ENCODE measurements at regions not wholly inside any gene's neighbourhood (a gene's known extent, or its start where the extent isn't known, plus 50 kb on each side); places are given as distances from the start of the nearest gene placed in this dataset.
"Not testable (repeated sequence)": the region's sequence is repeated elsewhere in the genome, so short reads cannot be mapped to it uniquely, and the experiment has no call there.

- no peak overlapping the region for H3K4me3 ChIP-seq
- no peaks in the 10 kb centered on the region for H3K4me1 ChIP-seq
- in situ Hi-C loops (cut with MboI; ENCODE audit: low pct_ligation_motif_present in 1 of 4, low pct_unique_long_range_greater_than_20kb in 1 of 4, low sequenced_read_pairs in 3 of 4) = no loop called here
- intact Hi-C loops (cut with DNase I; ENCODE audit: low total_unique reads) = no loop called here
- H3K27ac ChIP-seq = no peak overlapping the region
- no peaks in the 10 kb centered on the region for H3K36me3 ChIP-seq
- no peak for DNase-seq
- no peaks in the 10 kb centered on the region for H3K9me3 ChIP-seq
- peaks cover 10% of the 10 kb centered on the region for H3K27me3 ChIP-seq
- TF ChIP-seq POLR2AphosphoS5 (IDR thresholded peaks at IDR 0.05) (no peak), POLR2A (IDR thresholded peaks at IDR 0.05) (no peak), EP300 (IDR thresholded peaks at IDR 0.05; ENCODE audit: low read depth) (no peak)
- TF ChIP-seq, protein P1, sequence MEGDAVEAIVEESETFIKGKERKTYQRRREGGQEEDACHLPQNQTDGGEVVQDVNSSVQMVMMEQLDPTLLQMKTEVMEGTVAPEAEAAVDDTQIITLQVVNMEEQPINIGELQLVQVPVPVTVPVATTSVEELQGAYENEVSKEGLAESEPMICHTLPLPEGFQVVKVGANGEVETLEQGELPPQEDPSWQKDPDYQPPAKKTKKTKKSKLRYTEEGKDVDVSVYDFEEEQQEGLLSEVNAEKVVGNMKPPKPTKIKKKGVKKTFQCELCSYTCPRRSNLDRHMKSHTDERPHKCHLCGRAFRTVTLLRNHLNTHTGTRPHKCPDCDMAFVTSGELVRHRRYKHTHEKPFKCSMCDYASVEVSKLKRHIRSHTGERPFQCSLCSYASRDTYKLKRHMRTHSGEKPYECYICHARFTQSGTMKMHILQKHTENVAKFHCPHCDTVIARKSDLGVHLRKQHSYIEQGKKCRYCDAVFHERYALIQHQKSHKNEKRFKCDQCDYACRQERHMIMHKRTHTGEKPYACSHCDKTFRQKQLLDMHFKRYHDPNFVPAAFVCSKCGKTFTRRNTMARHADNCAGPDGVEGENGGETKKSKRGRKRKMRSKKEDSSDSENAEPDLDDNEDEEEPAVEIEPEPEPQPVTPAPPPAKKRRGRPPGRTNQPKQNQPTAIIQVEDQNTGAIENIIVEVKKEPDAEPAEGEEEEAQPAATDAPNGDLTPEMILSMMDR (IDR thresholded peaks at IDR 0.05) = no peak
- 45 to 60% methylated on average over 2 of the region's 2 CpGs for WGBS, 2 donors (ENCODE audit: low coverage in 1 of 2)
Measured at GRCh38 chr13:26861941-26862340, 101.4 kb upstream of the GPR12 start.

- Histone ChIP-seq H3K4me3 (no peak overlapping the region), H3K36me3 (no peaks in the 10 kb centered on the region), H3K27ac (no peak overlapping the region), H3K27me3 (peaks cover 18% of the 10 kb centered on the region), H3K4me1 (no peaks in the 10 kb centered on the region), H3K9me3 (no peaks in the 10 kb centered on the region)
- TF ChIP-seq POLR2A (IDR thresholded peaks at IDR 0.05) = no peak
- TF ChIP-seq POLR2AphosphoS5 (IDR thresholded peaks at IDR 0.05) = no peak
- TF ChIP-seq EP300 (IDR thresholded peaks at IDR 0.05; ENCODE audit: low read depth) = no peak
- TF ChIP-seq, protein P1 (IDR thresholded peaks at IDR 0.05) = no peak
- in situ Hi-C loops (cut with MboI; ENCODE audit: low pct_ligation_motif_present in 1 of 4, low pct_unique_long_range_greater_than_20kb in 1 of 4, low sequenced_read_pairs in 3 of 4) = no loop called here
- DNase-seq = no peak
- intact Hi-C loops (cut with DNase I; ENCODE audit: low total_unique reads) = no loop called here
- 58 to 74% methylated on average over 5 of the region's 5 CpGs for WGBS, 2 donors (ENCODE audit: low coverage in 1 of 2)
Measured at GRCh38 chr13:26855921-26856320, 95.3 kb upstream of the GPR12 start.

GRCh38 chr13:26855071-26855470 lies 94.5 kb upstream of the GPR12 start:
- TF ChIP-seq, protein P1 (IDR thresholded peaks at IDR 0.05) = no peak
- TF ChIP-seq POLR2AphosphoS5 (IDR thresholded peaks at IDR 0.05) = no peak
- TF ChIP-seq EP300 (IDR thresholded peaks at IDR 0.05; ENCODE audit: low read depth) = no peak
- no peak for TF ChIP-seq POLR2A (IDR thresholded peaks at IDR 0.05)
- in situ Hi-C loops (cut with MboI; ENCODE audit: low pct_ligation_motif_present in 1 of 4, low pct_unique_long_range_greater_than_20kb in 1 of 4, low sequenced_read_pairs in 3 of 4) = no loop called here
- no peak overlapping the region for H3K27ac ChIP-seq

DNA sequence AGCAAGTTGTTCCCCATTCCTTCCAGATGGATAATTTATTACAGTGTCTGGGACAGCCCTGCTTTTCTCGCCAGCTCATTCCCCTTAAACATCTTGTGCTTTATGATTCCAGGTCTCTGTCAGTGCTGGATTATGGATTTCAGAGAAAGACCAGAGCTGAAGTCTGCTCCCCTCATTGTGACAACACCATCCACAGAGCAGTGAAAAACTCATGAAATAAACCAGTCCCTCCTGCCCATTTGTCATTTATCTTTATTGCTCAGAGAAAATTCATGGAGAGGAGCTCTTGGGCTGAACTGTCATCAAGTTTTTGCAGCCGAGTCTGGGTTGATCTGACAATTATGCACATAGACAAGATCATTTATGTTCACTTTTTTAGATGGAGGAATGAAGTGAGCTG lies 92.7 kb upstream of the GPR12 start:
- 20 to 25% methylated on average over 2 of the region's 2 CpGs for WGBS, 2 donors (ENCODE audit: low coverage in 1 of 2)
- no peak overlapping the region for H3K4me3 ChIP-seq
- H3K27ac ChIP-seq = no peak overlapping the region
- no peaks in the 10 kb centered on the region for H3K36me3 ChIP-seq
- in situ Hi-C loops (cut with MboI; ENCODE audit: low pct_ligation_motif_present in 1 of 4, low pct_unique_long_range_greater_than_20kb in 1 of 4, low sequenced_read_pairs in 3 of 4) = no loop called here
- intact Hi-C loops (cut with DNase I; ENCODE audit: low total_unique reads) = no loop called here
- no peak for DNase-seq
- no peaks in the 10 kb centered on the region for H3K4me1 ChIP-seq
- H3K9me3 ChIP-seq = no peaks in the 10 kb centered on the region
- peaks cover 20% of the 10 kb centered on the region for H3K27me3 ChIP-seq
- TF ChIP-seq EP300 (IDR thresholded peaks at IDR 0.05; ENCODE audit: low read depth) (no peak), POLR2AphosphoS5 (IDR thresholded peaks at IDR 0.05) (peak in 2 of 3 donors; percentile 54 to 76)

More at GRCh38 chr13:26855071-26855470, 94.5 kb upstream of the GPR12 start:
- no peaks in the 10 kb centered on the region for H3K9me3 ChIP-seq
- H3K4me3 ChIP-seq = no peak overlapping the region
- DNase-seq = no peak
- H3K4me1 ChIP-seq = no peaks in the 10 kb centered on the region
- WGBS, 2 donors (ENCODE audit: low coverage in 1 of 2) = 60 to 61% methylated on average over 3 of the region's 3 CpGs
- H3K36me3 ChIP-seq = no peaks in the 10 kb centered on the region
- H3K27me3 ChIP-seq = peaks cover 18% of the 10 kb centered on the region
- intact Hi-C loops (cut with DNase I; ENCODE audit: low total_unique reads) = no loop called here

- no peaks in the 10 kb centered on the region for H3K36me3 ChIP-seq
- 40 to 73% methylated on average over 1 of the region's 1 CpG for WGBS, 2 donors (ENCODE audit: low coverage in 1 of 2)
- in situ Hi-C loops (cut with MboI; ENCODE audit: low pct_ligation_motif_present in 1 of 4, low pct_unique_long_range_greater_than_20kb in 1 of 4, low sequenced_read_pairs in 3 of 4) (no loop called here), intact Hi-C loops (cut with DNase I; ENCODE audit: low total_unique reads) (no loop called here)
- no peak for DNase-seq
- H3K27me3 ChIP-seq = peaks cover 8% of the 10 kb centered on the region
- no peak overlapping the region for H3K4me3 ChIP-seq
- TF ChIP-seq, protein P1 (IDR thresholded peaks at IDR 0.05) = no peak
- H3K4me1 ChIP-seq = no peaks in the 10 kb centered on the region
- no peaks in the 10 kb centered on the region for H3K9me3 ChIP-seq
- H3K27ac ChIP-seq = no peak overlapping the region
Measured at GRCh38 chr13:26847281-26847680, 86.7 kb upstream of the GPR12 start.

DNA sequence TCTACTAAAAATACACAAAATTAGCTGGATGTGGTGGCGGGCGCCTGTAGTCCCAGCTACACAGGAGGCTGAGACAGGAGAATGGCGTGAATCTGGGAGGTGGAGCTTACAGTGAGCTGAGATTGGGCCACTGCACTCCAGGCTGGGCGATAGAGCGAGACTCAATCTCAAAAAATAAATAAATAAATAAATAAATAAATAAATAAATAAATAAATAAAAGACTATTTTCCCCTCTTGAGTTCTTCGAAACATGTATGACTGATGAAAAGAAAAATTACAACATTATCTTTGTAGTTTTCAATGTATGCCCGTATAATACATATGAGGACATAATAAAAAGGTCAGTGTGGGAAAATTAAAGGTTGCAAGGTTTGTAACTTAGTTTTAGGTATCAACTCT lies 84.5 kb upstream of the GPR12 start:
- DNase-seq; H3K9me3 ChIP-seq; H3K4me3 ChIP-seq; in situ Hi-C loops (cut with MboI; ENCODE audit: low pct_ligation_motif_present in 1 of 4, low pct_unique_long_range_greater_than_20kb in 1 of 4, low sequenced_read_pairs in 3 of 4); H3K4me1 ChIP-seq; intact Hi-C loops (cut with DNase I; ENCODE audit: low total_unique reads); H3K27ac ChIP-seq; H3K36me3 ChIP-seq: not testable (repeated sequence)
- peaks cover 12% of the 10 kb centered on the region for H3K27me3 ChIP-seq
- 85 to 96% methylated on average over 2 to 7 of the region's 7 CpGs for WGBS, 2 donors (ENCODE audit: low coverage in 1 of 2)

All from transverse colon (tissue), 4 donors.